HepG2 (cell line): ENCODE measurements at regions not wholly inside any gene's neighbourhood (a gene's known extent, or its start where the extent isn't known, plus 50 kb on each side); places are given as distances from the start of the nearest gene placed in this dataset.

Experiments
- CCAR2 ChIP-seq: fragments of 200-400 bp; formaldehyde crosslinking; optimal IDR thresholded peaks from 2 replicates; pipeline ENCODE3; 2018; ENCODE audit warnings: low read depth, mild to moderate bottlenecking, low read length, moderate library complexity
- CTCF ChIP-seq: sonication (generic); formaldehyde crosslinking; IDR thresholded peaks from 2 replicates; pipeline ENCODE4 v1.5.0; 2020; ENCODE audit warnings: mild to moderate bottlenecking, missing genetic modification reagents, moderate library complexity
- MYC ChIP-seq: sonication (generic); formaldehyde crosslinking; IDR thresholded peaks from 2 replicates; pipeline ENCODE4 v1.9.0; 2021; ENCODE audit warnings: missing genetic modification reagents, borderline replicate concordance
- POLR2AphosphoS5 ChIP-seq: IDR thresholded peaks from 2 replicates; pipeline ENCODE4 v1.6.1; 2012; ENCODE audit warnings: low read depth, low read length
- RAD51 ChIP-seq: fragments of 450-650 bp; IDR thresholded peaks from 2 replicates; pipeline ENCODE4 v1.6.1; 2016; ENCODE audit warnings: borderline replicate concordance
- RXRA ChIP-seq: sonication (generic); formaldehyde crosslinking; IDR thresholded peaks from 2 replicates; pipeline ENCODE4 v1.5.1; 2020; ENCODE audit warnings: missing genetic modification reagents
- TCF12 ChIP-seq, 2 experiments: fragments of 450-650 bp in 1 of 2; sonication (generic) in 1 of 2; formaldehyde crosslinking in 1 of 2; IDR thresholded peaks; 2 replicates each; pipeline versions ENCODE4 v1.6.1 to v1.8.0; 2017 to 2022; ENCODE audit warnings: antibody characterized with exemption in 1 of 2, mild to moderate bottlenecking in 1 of 2, missing genetic modification reagents in 1 of 2, moderate library complexity in 1 of 2
- XRCC5 ChIP-seq: fragments of 200-400 bp; formaldehyde crosslinking; optimal IDR thresholded peaks from 2 replicates; pipeline ENCODE3; 2017; ENCODE audit warnings: mild to moderate bottlenecking, low read length
- ZNF451 ChIP-seq: sonication (generic); formaldehyde crosslinking; IDR thresholded peaks from 2 replicates; pipeline ENCODE4 v1.5.0; 2020; ENCODE audit warnings: mild to moderate bottlenecking, missing genetic modification reagents
- TF ChIP-seq, protein P1 (sequence below): fragments of 450-650 bp; IDR thresholded peaks from 2 replicates; pipeline ENCODE4 v1.6.1; 2017; ENCODE audit warnings: mild to moderate bottlenecking
- TF ChIP-seq, protein P2 (sequence below): IDR thresholded peaks from 2 replicates; pipeline ENCODE4 v1.6.1; 2016; ENCODE audit warnings: mild to moderate bottlenecking, missing biosample characterization, missing genetic modification reagents

DNA sequence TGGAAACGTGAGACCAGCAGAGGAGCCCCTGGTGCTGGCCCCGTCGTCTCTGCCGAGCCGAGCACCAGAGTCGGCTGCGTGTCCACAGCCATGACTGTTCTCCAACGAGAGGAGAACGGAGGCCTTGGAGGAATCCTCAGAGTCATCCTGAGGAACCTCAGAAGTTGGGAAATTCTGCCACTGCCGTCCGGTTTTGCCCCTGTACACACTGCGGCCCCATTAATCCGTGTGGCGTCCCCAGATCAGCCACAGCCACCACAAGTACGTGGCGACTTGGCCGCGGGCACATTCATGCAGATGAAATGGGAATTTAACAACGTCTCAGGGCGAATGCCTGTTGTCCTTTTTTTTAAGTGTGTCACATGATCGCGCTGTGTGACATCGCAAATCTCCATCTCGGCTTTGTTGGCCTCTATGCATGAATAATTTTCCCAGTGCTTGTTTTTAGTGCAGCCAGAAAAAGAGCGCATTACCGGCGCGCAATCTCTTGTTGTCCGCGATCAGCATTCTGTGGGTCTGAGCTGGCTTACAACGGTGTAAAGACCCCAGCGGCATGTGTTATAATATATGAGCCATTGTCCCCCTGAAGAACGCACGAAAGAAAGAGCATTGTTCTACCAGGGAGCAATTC is 323.0 kb upstream of the IRX4 start:
- TF ChIP-seq RAD51: no peak
- no peak for TF ChIP-seq POLR2AphosphoS5
- TF ChIP-seq XRCC5: no peak
- TF ChIP-seq RXRA (CRISPR knock-in tag): no peak
- no peak for TF ChIP-seq CCAR2
- no peak for TF ChIP-seq MYC (CRISPR knock-in tag)
- no peak for TF ChIP-seq CTCF
- TF ChIP-seq, protein P1, sequence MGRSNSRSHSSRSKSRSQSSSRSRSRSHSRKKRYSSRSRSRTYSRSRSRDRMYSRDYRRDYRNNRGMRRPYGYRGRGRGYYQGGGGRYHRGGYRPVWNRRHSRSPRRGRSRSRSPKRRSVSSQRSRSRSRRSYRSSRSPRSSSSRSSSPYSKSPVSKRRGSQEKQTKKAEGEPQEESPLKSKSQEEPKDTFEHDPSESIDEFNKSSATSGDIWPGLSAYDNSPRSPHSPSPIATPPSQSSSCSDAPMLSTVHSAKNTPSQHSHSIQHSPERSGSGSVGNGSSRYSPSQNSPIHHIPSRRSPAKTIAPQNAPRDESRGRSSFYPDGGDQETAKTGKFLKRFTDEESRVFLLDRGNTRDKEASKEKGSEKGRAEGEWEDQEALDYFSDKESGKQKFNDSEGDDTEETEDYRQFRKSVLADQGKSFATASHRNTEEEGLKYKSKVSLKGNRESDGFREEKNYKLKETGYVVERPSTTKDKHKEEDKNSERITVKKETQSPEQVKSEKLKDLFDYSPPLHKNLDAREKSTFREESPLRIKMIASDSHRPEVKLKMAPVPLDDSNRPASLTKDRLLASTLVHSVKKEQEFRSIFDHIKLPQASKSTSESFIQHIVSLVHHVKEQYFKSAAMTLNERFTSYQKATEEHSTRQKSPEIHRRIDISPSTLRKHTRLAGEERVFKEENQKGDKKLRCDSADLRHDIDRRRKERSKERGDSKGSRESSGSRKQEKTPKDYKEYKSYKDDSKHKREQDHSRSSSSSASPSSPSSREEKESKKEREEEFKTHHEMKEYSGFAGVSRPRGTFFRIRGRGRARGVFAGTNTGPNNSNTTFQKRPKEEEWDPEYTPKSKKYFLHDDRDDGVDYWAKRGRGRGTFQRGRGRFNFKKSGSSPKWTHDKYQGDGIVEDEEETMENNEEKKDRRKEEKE: no peak
- TF ChIP-seq, protein P2, sequence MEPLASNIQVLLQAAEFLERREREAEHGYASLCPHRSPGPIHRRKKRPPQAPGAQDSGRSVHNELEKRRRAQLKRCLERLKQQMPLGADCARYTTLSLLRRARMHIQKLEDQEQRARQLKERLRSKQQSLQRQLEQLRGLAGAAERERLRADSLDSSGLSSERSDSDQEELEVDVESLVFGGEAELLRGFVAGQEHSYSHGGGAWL (CRISPR knock-in tag): no peak
- TF ChIP-seq TCF12 (IDR thresholded peaks at IDR 0.05): no peak
- no peak for TF ChIP-seq TCF12 (CRISPR knock-in tag; IDR thresholded peaks at IDR 0.05)
- TF ChIP-seq ZNF451 (CRISPR knock-in tag): no peak
